DOHH2 (cell line): ENCODE measurements at regions not wholly inside any gene's neighbourhood (a gene's known extent, or its start where the extent isn't known, plus 50 kb on each side); places are given as distances from the start of the nearest gene placed in this dataset.

ENCODE experiments used
- H3F3A ChIP-seq: fragments of 200-600 bp; sonication (generic), shearing (Covaris generic); 2 replicates; pipeline ENCODE4 v1.6.0; 2016; ENCODE audit warnings: antibody characterized with exemption, mild to moderate bottlenecking; ENCODE audit not compliant: control insufficient read depth, insufficient read depth
- H3K27ac ChIP-seq: fragments of 200-600 bp; sonication (generic); 2 replicates; pipeline ENCODE4 v1.5.1; 2014; ENCODE audit warnings: low read depth, mild to moderate bottlenecking, low read length, moderate library complexity
- H3K27me3 ChIP-seq: fragments of 200-600 bp; sonication (generic); 2 replicates; pipeline ENCODE4 v1.6.1; 2014; ENCODE audit warnings: mild to moderate bottlenecking, low read length, mixed read lengths; ENCODE audit not compliant: control insufficient read depth
- H3K36me3 ChIP-seq: fragments of 200-600 bp; sonication (generic); 2 replicates; pipeline ENCODE4 v1.6.1; 2014; ENCODE audit warnings: mild to moderate bottlenecking, low read length, moderate library complexity, mixed read lengths; ENCODE audit not compliant: control insufficient read depth
- H3K4me1 ChIP-seq: fragments of 200-600 bp; sonication (generic); 2 replicates; pipeline ENCODE4 v1.6.1; 2014; ENCODE audit warnings: mild to moderate bottlenecking, low read length, mixed read lengths; ENCODE audit not compliant: control insufficient read depth
- H3K4me2 ChIP-seq: fragments of 200-600 bp; sonication (generic); 2 replicates; pipeline ENCODE4 v1.6.0; 2014; ENCODE audit warnings: mild to moderate bottlenecking, low read length, moderate library complexity
- H3K4me3 ChIP-seq: fragments of 200-600 bp; sonication (generic); 2 replicates; pipeline ENCODE4 v1.5.1; 2014; ENCODE audit warnings: mild to moderate bottlenecking, low read length, mixed read lengths
- H3K79me2 ChIP-seq: fragments of 200-600 bp; sonication (generic); 2 replicates; pipeline ENCODE4 v1.6.1; 2014; ENCODE audit warnings: mild to moderate bottlenecking, low read length, mixed read lengths; ENCODE audit not compliant: control insufficient read depth
- H3K9me2 ChIP-seq: fragments of 200-600 bp; sonication (generic); replicated peaks from 2 replicates; pipeline ENCODE4 v1.6.1; 2014; ENCODE audit warnings: mild to moderate bottlenecking, low read length, mixed read lengths; ENCODE audit not compliant: control insufficient read depth
- H3K9me3 ChIP-seq: fragments of 200-600 bp; sonication (generic); 2 replicates; pipeline ENCODE4 v1.6.1; 2014; ENCODE audit warnings: antibody characterized with exemption, low read length, mixed read lengths; ENCODE audit not compliant: control insufficient read depth, insufficient read depth
- H4K20me1 ChIP-seq: fragments of 200-600 bp; sonication (generic); 2 replicates; pipeline ENCODE4 v1.6.0; 2014; ENCODE audit warnings: low read depth, mild to moderate bottlenecking, antibody characterized with exemption, low read length, moderate library complexity; ENCODE audit not compliant: control insufficient read depth, insufficient read depth
- CTCF ChIP-seq: fragments of 200-600 bp; sonication (generic); IDR thresholded peaks from one replicate; pipeline ENCODE4 v1.5.1; 2014; ENCODE audit warnings: antibody characterized with exemption, mild to moderate bottlenecking, low read depth, low read length; ENCODE audit not compliant: poor library complexity, severe bottlenecking
- EZH2phosphoT487 ChIP-seq: fragments of 200-600 bp; sonication (generic); IDR thresholded peaks from 2 replicates; pipeline ENCODE4 v1.6.1; 2017; ENCODE audit warnings: borderline replicate concordance, mild to moderate bottlenecking, antibody characterized with exemption, low read length, moderate library complexity, mixed read lengths

GRCh38 chr3:80472459-80472858 is 704.7 kb upstream of the ROBO1 start:
- Histone ChIP-seq H3K27ac (no peak overlapping the region), H3K79me2 (no peaks in the 10 kb centered on the region), H3K9me2 (no peaks in the 10 kb centered on the region), H3K27me3 (no peaks in the 10 kb centered on the region), H3K9me3 (no peaks in the 10 kb centered on the region), H3K36me3 (no peaks in the 10 kb centered on the region), H3K4me1 (no peaks in the 10 kb centered on the region), H3F3A (no peaks in the 10 kb centered on the region), H4K20me1 (no peaks in the 10 kb centered on the region), H3K4me3 (no peak overlapping the region), H3K4me2 (no peak overlapping the region)
- TF ChIP-seq EZH2phosphoT487 (no peak), CTCF (no peak)

- Histone ChIP-seq H3K4me3 (no peak overlapping the region), H3K27ac (no peak overlapping the region), H3F3A (no peaks in the 10 kb centered on the region), H3K9me2 (no peaks in the 10 kb centered on the region), H4K20me1 (no peaks in the 10 kb centered on the region), H3K9me3 (no peaks in the 10 kb centered on the region), H3K4me1 (no peaks in the 10 kb centered on the region), H3K4me2 (no peak overlapping the region), H3K79me2 (no peaks in the 10 kb centered on the region), H3K27me3 (no peaks in the 10 kb centered on the region), H3K36me3 (no peaks in the 10 kb centered on the region)
- no peak for TF ChIP-seq EZH2phosphoT487
- TF ChIP-seq CTCF: no peak
These were observed 702.6 kb upstream of the ROBO1 start for GRCh38 chr3:80470433-80470832.

GRCh38 chr3:80465746-80466145 is 697.9 kb upstream of the ROBO1 start:
- Histone ChIP-seq H3K36me3 (no peaks in the 10 kb centered on the region), H3K27ac (no peak overlapping the region), H3K4me1 (no peaks in the 10 kb centered on the region), H4K20me1 (no peaks in the 10 kb centered on the region), H3K27me3 (no peaks in the 10 kb centered on the region), H3K4me3 (no peak overlapping the region), H3K9me2 (no peaks in the 10 kb centered on the region), H3F3A (no peaks in the 10 kb centered on the region), H3K9me3 (no peaks in the 10 kb centered on the region), H3K4me2 (no peak overlapping the region), H3K79me2 (no peaks in the 10 kb centered on the region)
- no peak for TF ChIP-seq CTCF
- TF ChIP-seq EZH2phosphoT487: no peak

GRCh38 chr3:80451393-80451792 is 683.6 kb upstream of the ROBO1 start:
- Histone ChIP-seq H3K4me2 (no peak overlapping the region), H3K9me3 (no peaks in the 10 kb centered on the region), H3K36me3 (no peaks in the 10 kb centered on the region), H3K4me1 (no peaks in the 10 kb centered on the region), H4K20me1 (no peaks in the 10 kb centered on the region), H3K79me2 (no peaks in the 10 kb centered on the region), H3K9me2 (no peaks in the 10 kb centered on the region), H3K4me3 (no peak overlapping the region), H3K27ac (no peak overlapping the region), H3F3A (no peaks in the 10 kb centered on the region), H3K27me3 (no peaks in the 10 kb centered on the region)
- no peak for TF ChIP-seq CTCF
- TF ChIP-seq EZH2phosphoT487: no peak
